NB4 (cell line): ENCODE measurements at regions not wholly inside any gene's neighbourhood (a gene's known extent, or its start where the extent isn't known, plus 50 kb on each side); places are given as distances from the start of the nearest gene placed in this dataset.

Experiments used
- CTCF ChIP-seq: IDR thresholded peaks from one replicate; pipeline ENCODE4 v1.5.1; 2012; ENCODE audit warnings: low read depth, low read length
- MYC ChIP-seq: IDR thresholded peaks from 2 replicates; pipeline ENCODE4 v1.6.1; 2011; ENCODE audit warnings: low read depth, low read length
- POLR2A ChIP-seq: IDR thresholded peaks from 2 replicates; pipeline ENCODE4 v1.6.1; 2011; ENCODE audit warnings: mild to moderate bottlenecking; ENCODE audit not compliant: insufficient read length; ENCODE audit errors: extremely low read depth

GRCh38 chr7:109663806-109664205 is 1094.1 kb downstream of the DNAJB9 start:
- TF ChIP-seq CTCF = no peak
- no peak for TF ChIP-seq POLR2A
- TF ChIP-seq MYC = no peak
